ENCODE measurements at regions not wholly inside any gene's neighbourhood (a gene's known extent, or its start where the extent isn't known, plus 50 kb on each side); places are given as distances from the start of the nearest gene placed in this dataset.

DNA sequence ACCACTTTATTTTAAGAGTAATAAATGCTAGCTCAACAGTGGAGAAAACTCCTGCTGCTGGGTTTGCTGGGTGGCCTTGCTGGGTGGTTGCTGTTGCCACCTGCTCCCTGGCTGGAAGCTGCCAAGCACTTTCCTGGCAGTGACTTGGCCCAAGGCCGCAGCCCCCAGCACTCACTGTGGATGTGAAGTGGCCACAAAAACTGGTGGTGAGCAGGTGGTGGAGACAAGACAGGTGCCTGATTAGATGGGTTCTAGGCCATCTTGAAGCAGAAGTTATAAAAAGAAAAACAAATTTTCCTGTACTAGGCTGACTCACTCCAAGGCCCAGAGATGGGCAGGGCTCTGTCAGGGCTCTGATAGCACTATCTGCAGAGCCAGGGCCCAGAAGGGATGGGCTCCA, 224.7 kb upstream of the NLRP1 start:
- H3K4me3 ChIP-seq: no peak overlapping the region
- H3K4me1 ChIP-seq: no peaks in the 10 kb centered on the region
- H3K27me3 ChIP-seq: no peaks in the 10 kb centered on the region
- no peak for DNase-seq (ENCODE audit: low spot score)
- TF ChIP-seq CTCF (IDR thresholded peaks at IDR 0.05): no peak
- peaks cover 0 to 42% of the 10 kb centered on the region in 2 donors for H3K9me3 ChIP-seq
- no peaks in the 10 kb centered on the region for H3K36me3 ChIP-seq
- no peak overlapping the region for H3K27ac ChIP-seq

DNA sequence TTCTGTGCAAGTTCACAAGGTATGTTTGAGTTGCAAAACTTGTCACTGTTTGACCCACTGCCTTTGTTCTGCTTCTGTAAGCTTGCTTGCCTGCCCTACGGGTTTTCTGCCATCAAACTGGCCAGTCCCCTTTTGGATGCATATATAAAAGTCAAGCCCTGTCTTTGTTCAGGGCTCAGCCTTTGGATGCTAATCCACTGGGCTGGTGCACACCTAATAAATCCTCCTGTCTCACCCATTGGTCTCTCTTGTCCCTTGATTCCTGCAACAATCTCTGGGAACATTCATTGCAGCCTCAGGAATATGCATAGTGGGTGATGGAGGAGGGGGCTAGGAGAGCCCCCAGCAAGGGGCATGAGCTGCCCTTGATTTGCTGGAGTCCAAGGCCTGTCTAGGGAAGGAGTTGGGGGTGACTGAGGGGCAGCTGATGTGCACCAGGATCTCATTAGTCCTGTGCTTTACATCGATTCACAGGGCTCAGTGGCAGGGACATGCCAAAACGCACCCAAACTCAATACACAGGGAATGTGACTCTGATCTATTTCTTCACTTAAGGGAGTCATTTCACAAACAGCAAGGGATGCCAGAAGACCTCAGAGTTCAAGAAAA, 225.4 kb upstream of the NLRP1 start:
- H3K27ac ChIP-seq: no peak overlapping the region
- no peaks in the 10 kb centered on the region for H3K4me1 ChIP-seq
- no peak overlapping the region for H3K4me3 ChIP-seq
- no peak for TF ChIP-seq CTCF (IDR thresholded peaks at IDR 0.05)
- no peaks in the 10 kb centered on the region for H3K27me3 ChIP-seq
- DNase-seq (ENCODE audit: low spot score): no peak
- H3K36me3 ChIP-seq: no peaks in the 10 kb centered on the region
- H3K9me3 ChIP-seq: peaks cover 0 to 42% of the 10 kb centered on the region in 2 donors

- DNase-seq (ENCODE audit: low spot score): no peak
- Histone ChIP-seq H3K36me3 (no peaks in the 10 kb centered on the region), H3K4me3 (no peak overlapping the region), H3K27ac (no peak overlapping the region), H3K4me1 (no peaks in the 10 kb centered on the region), H3K9me3 (peaks cover 0 to 42% of the 10 kb centered on the region in 2 donors), H3K27me3 (no peaks in the 10 kb centered on the region)
- no peak for TF ChIP-seq CTCF (IDR thresholded peaks at IDR 0.05)
Measured at GRCh38 chr17:5812590-5812989, 228.3 kb upstream of the NLRP1 start.

DNA sequence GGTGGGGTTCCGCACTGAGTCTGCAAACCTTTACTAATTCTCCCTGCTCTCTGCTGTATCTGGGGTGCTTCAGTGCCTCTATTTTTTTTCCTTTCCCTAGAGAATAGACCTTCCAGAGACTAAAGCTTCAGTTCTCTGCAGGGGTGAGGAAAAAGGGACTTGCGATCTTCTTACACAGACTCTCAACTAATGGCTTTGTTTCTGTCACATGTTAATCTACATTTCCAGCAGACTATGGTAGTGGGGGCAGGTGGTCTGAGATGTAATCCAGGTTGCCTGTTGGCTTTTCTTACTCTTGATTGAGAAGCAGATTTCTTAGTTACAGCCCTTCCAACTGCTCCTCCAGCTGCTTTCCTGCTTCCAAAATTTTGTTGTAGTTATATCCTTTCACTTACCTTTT, 229.0 kb upstream of the NLRP1 start:
- Histone ChIP-seq H3K27ac (no peak overlapping the region), H3K4me1 (no peaks in the 10 kb centered on the region), H3K9me3 (peaks cover 0 to 36% of the 10 kb centered on the region in 2 donors), H3K4me3 (no peak overlapping the region), H3K27me3 (no peaks in the 10 kb centered on the region), H3K36me3 (no peaks in the 10 kb centered on the region)
- TF ChIP-seq CTCF (IDR thresholded peaks at IDR 0.05): no peak
- DNase-seq (ENCODE audit: low spot score): no peak

- Histone ChIP-seq H3K27ac (no peak overlapping the region), H3K36me3 (no peaks in the 10 kb centered on the region), H3K4me3 (no peak overlapping the region), H3K9me3 (peaks cover 0 to 16% of the 10 kb centered on the region in 2 donors), H3K4me1 (no peaks in the 10 kb centered on the region), H3K27me3 (no peaks in the 10 kb centered on the region)
- DNase-seq (ENCODE audit: low spot score): no peak
- no peak for TF ChIP-seq CTCF (IDR thresholded peaks at IDR 0.05)
Measured at GRCh38 chr17:5815396-5815795, 231.1 kb upstream of the NLRP1 start.

- Histone ChIP-seq H3K4me3 (no peak overlapping the region), H3K36me3 (no peaks in the 10 kb centered on the region), H3K9me3 (peaks cover 0 to 5% of the 10 kb centered on the region in 2 donors), H3K27me3 (no peaks in the 10 kb centered on the region), H3K27ac (no peak overlapping the region), H3K4me1 (no peaks in the 10 kb centered on the region)
- TF ChIP-seq CTCF (IDR thresholded peaks at IDR 0.05): no peak
- no peak for DNase-seq (ENCODE audit: low spot score)
Measured at GRCh38 chr17:5816491-5817070, 232.3 kb upstream of the NLRP1 start.

Measured in right atrium auricular region (tissue), 2 donors.